ENCODE measurements at regions not wholly inside any gene's neighbourhood (a gene's known extent, or its start where the extent isn't known, plus 50 kb on each side); places are given as distances from the start of the nearest gene placed in this dataset.
"Not testable (repeated sequence)": the region's sequence is repeated elsewhere in the genome, so short reads cannot be mapped to it uniquely, and the experiment has no call there.

GRCh38 chr7:3165681-3166580, 122.3 kb upstream of the CARD11 start:
- no peak for DNase-seq

- no peak for DNase-seq
These were observed 123.9 kb upstream of the CARD11 start for GRCh38 chr7:3167551-3167950.

GRCh38 chr7:3168370-3168769, 124.7 kb upstream of the CARD11 start:
- no peak for DNase-seq

- DNase-seq, result no peak
These were observed 125.2 kb upstream of the CARD11 start for GRCh38 chr7:3168869-3169268.

GRCh38 chr7:3172768-3173280, 128.2 kb upstream of the SDK1 start:
- no peak for DNase-seq

GRCh38 chr7:3174515-3175284, 126.4 kb upstream of the SDK1 start:
- DNase-seq, result no peak

GRCh38 chr7:3175285-3175902, 125.7 kb upstream of the SDK1 start:
- no peak for DNase-seq

- no peak for DNase-seq
These were observed 124.7 kb upstream of the SDK1 start for GRCh38 chr7:3176112-3177000.

GRCh38 chr7:3177271-3177670, 123.8 kb upstream of the SDK1 start:
- DNase-seq, result no peak

- no peak for DNase-seq
These were observed 121.6 kb upstream of the SDK1 start for GRCh38 chr7:3179456-3179855.

GRCh38 chr7:3180604-3181003, 120.4 kb upstream of the SDK1 start:
- DNase-seq, result no peak

GRCh38 chr7:3182055-3182454, 119.0 kb upstream of the SDK1 start:
- DNase-seq, result not testable (repeated sequence)

GRCh38 chr7:3187444-3188040, 113.5 kb upstream of the SDK1 start:
- DNase-seq, result no peak

GRCh38 chr7:3188946-3189345, 112.1 kb upstream of the SDK1 start:
- DNase-seq, result no peak

GRCh38 chr7:3191548-3191947, 109.5 kb upstream of the SDK1 start:
- DNase-seq, result no peak

GRCh38 chr7:3192669-3193068, 108.4 kb upstream of the SDK1 start:
- no peak for DNase-seq

GRCh38 chr7:3193379-3194120, 107.5 kb upstream of the SDK1 start:
- no peak for DNase-seq

GRCh38 chr7:3194501-3195141, 106.4 kb upstream of the SDK1 start:
- DNase-seq, result peak in 1 of 2 experiments; percentile 57

GRCh38 chr7:3195160-3195559, 105.9 kb upstream of the SDK1 start:
- DNase-seq, result no peak

GRCh38 chr7:3196629-3197400, 104.2 kb upstream of the SDK1 start:
- DNase-seq, result no peak

Measured in SW 1271 (cell line).